ENCODE measurements at regions not wholly inside any gene's neighbourhood (a gene's known extent, or its start where the extent isn't known, plus 50 kb on each side); places are given as distances from the start of the nearest gene placed in this dataset.
"Not testable (repeated sequence)": the region's sequence is repeated elsewhere in the genome, so short reads cannot be mapped to it uniquely, and the experiment has no call there.

DNA sequence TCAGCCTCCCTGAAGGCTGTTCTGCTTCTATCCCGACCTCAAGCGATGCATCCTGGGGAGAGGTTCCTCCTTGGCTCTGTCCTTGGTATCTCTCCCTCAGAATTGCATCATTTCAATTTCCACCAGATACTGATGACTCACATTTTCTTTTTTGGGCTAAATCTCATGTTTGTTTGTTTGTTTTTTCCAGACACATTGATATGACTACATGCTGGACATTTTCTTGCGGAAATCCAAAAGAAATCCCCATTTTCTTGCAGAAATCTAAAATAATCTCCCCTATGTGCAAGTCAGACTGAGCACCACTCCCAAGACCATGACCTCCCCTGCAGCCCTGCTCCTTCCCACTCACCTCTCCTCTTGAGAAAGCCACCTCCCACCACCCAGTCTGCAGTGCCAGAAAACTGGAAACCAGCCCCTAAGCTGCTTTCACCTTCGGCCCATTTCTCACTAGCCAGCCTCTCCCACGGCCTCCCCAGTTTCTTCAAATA lies 260.2 kb upstream of the PRKCQ start:
- H3K4me3 ChIP-seq: no peak overlapping the region
- H3K4me1 ChIP-seq: no peaks in the 10 kb centered on the region
- no peak overlapping the region for H3K27ac ChIP-seq
- DNase-seq (ENCODE audit: extremely low spot score in 2 of 2): no peak
- no peaks in the 10 kb centered on the region for H3K9me3 ChIP-seq
- intact Hi-C loops (cut with DNase I): no loop called here
- no peaks in the 10 kb centered on the region for H3K36me3 ChIP-seq
- TF ChIP-seq POLR2AphosphoS5 (IDR thresholded peaks at IDR 0.05; ENCODE audit: insufficient read depth in 1 of 2, low read depth in 1 of 2): no peak
- TF ChIP-seq POLR2A (IDR thresholded peaks at IDR 0.05): no peak
- TF ChIP-seq, protein P1, sequence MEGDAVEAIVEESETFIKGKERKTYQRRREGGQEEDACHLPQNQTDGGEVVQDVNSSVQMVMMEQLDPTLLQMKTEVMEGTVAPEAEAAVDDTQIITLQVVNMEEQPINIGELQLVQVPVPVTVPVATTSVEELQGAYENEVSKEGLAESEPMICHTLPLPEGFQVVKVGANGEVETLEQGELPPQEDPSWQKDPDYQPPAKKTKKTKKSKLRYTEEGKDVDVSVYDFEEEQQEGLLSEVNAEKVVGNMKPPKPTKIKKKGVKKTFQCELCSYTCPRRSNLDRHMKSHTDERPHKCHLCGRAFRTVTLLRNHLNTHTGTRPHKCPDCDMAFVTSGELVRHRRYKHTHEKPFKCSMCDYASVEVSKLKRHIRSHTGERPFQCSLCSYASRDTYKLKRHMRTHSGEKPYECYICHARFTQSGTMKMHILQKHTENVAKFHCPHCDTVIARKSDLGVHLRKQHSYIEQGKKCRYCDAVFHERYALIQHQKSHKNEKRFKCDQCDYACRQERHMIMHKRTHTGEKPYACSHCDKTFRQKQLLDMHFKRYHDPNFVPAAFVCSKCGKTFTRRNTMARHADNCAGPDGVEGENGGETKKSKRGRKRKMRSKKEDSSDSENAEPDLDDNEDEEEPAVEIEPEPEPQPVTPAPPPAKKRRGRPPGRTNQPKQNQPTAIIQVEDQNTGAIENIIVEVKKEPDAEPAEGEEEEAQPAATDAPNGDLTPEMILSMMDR (IDR thresholded peaks at IDR 0.05): no peak
- no peaks in the 10 kb centered on the region for H3K27me3 ChIP-seq

DNA sequence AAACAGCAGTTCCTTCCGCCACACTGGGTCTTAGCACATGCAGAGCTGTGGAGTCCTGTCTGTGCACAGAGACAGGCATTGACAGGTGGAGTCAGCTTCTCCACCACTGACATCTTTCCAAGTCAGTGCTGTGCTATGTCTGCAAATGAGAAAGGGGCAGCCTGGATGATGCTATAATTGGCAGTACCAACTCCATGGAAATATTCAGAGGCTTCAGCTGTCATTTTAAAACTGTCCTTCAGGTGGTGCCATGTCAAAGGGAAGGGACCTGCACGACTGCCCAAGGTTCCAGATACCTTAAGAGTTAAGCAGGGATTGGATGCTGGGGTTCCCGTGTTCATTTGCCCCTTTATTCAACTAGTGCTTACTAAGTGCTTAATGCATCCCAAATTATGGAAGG lies 258.0 kb upstream of the PRKCQ start:
- no peak for DNase-seq (ENCODE audit: extremely low spot score in 2 of 2)
- no peak for TF ChIP-seq POLR2AphosphoS5 (IDR thresholded peaks at IDR 0.05; ENCODE audit: insufficient read depth in 1 of 2, low read depth in 1 of 2)
- H3K36me3 ChIP-seq: no peaks in the 10 kb centered on the region
- H3K27ac ChIP-seq: no peak overlapping the region
- no peak overlapping the region for H3K4me3 ChIP-seq
- intact Hi-C loops (cut with DNase I): no loop called here
- H3K27me3 ChIP-seq: no peaks in the 10 kb centered on the region
- no peaks in the 10 kb centered on the region for H3K4me1 ChIP-seq
- no peaks in the 10 kb centered on the region for H3K9me3 ChIP-seq

DNA sequence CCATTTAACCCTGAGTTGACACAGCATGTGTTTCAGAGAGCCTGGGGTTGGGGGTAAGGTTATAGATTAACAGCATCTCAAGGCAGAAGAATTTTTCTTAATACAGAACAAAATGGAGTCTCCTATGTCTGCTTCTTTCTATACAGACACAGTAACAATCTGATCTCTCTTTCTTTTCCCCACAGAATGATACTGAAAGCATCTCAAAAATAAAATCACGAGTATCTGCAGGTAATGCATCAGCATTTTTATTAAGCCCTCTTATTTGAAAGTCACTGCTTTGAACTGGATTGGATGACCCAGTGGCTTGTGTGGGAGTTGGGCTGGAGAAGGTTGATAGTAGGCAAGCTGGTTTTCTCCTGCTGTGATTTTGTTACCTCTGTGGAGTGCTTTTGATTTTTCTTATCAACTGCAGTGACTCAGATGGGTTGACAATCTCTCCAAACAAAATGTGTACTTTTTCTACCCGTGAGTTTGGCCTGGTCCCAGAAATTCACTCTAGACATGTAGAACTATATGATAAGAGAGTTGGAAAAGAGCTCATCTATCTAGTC lies 253.5 kb upstream of the PRKCQ start:
- H3K4me1 ChIP-seq: no peaks in the 10 kb centered on the region
- intact Hi-C loops (cut with DNase I): no loop called here
- H3K27ac ChIP-seq: no peak overlapping the region
- DNase-seq (ENCODE audit: extremely low spot score in 2 of 2): no peak
- H3K4me3 ChIP-seq: no peak overlapping the region
- no peaks in the 10 kb centered on the region for H3K36me3 ChIP-seq
- H3K27me3 ChIP-seq: no peaks in the 10 kb centered on the region
- H3K9me3 ChIP-seq: no peaks in the 10 kb centered on the region
- TF ChIP-seq, protein P1 (IDR thresholded peaks at IDR 0.05): no peak
- TF ChIP-seq POLR2A (IDR thresholded peaks at IDR 0.05) (no peak), POLR2AphosphoS5 (IDR thresholded peaks at IDR 0.05; ENCODE audit: insufficient read depth in 1 of 2, low read depth in 1 of 2) (no peak)

DNA sequence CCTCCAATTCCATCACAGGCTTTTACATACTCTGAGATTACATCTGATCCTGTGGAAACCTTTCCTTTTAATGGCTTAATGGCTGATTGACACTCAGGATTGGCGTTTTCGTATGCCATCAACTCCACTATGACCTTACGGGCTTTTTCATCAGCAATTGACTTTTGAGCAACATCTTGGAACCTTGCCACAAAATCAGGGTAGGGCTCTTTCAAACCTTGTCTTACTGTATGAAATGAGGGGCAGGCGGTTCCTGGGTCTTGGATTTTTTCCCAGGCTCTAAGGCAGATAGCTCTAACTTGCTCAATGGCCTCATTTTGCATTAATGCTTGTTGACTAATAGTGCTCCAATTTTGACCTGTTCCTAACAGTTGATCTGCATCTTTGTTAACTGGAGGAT lies 250.9 kb upstream of the PRKCQ start:
- H3K36me3 ChIP-seq; H3K27ac ChIP-seq; H3K9me3 ChIP-seq; H3K27me3 ChIP-seq; intact Hi-C loops (cut with DNase I); H3K4me3 ChIP-seq; H3K4me1 ChIP-seq; DNase-seq (ENCODE audit: extremely low spot score in 2 of 2): not testable (repeated sequence)

DNA sequence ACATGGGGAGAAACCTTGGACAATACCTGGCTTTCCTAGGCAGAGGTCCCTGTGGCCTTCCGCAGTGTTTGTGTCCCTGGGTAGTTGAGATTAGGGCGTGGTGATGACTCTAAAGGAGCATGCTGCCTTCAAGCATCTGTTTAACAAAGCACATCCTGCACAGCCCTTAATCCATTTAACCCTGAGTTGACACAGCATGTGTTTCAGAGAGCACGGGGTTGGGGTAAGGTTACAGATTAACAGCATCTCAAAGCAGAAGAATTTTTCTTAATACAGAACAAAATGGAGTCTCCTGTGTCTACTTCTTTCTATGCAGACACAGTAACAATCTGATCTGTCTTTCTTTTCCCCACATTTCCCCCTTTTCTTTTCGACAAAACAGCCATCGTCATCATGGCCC lies 244.7 kb upstream of the PRKCQ start:
- DNase-seq (ENCODE audit: extremely low spot score in 2 of 2); H3K4me1 ChIP-seq; H3K27ac ChIP-seq; H3K4me3 ChIP-seq; intact Hi-C loops (cut with DNase I); H3K27me3 ChIP-seq; H3K9me3 ChIP-seq; H3K36me3 ChIP-seq: not testable (repeated sequence)

DNA sequence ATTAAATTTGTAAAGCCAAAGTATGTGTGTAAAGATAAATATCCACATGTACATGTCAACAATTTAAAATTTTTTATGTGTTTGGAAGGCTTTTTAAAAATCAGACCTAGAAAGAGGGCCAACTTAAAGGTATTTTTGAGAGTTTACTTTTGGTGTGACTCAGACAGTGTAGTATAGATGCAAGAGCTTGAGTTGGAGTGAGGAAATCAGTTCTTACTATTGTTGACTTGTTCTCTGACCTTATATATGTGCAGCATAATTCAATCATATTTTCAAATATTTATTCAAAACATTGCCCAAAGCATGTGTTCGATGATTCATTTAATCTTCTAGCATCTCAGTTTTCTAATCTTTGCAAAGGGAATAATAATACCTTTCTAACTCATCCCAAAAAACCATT lies 243.7 kb upstream of the PRKCQ start:
- H3K9me3 ChIP-seq: no peaks in the 10 kb centered on the region
- H3K27ac ChIP-seq: no peak overlapping the region
- H3K36me3 ChIP-seq: no peaks in the 10 kb centered on the region
- intact Hi-C loops (cut with DNase I): no loop called here
- TF ChIP-seq POLR2A (IDR thresholded peaks at IDR 0.05): no peak
- no peak for TF ChIP-seq POLR2AphosphoS5 (IDR thresholded peaks at IDR 0.05; ENCODE audit: insufficient read depth in 1 of 2, low read depth in 1 of 2)
- TF ChIP-seq, protein P1 (IDR thresholded peaks at IDR 0.05): no peak
- no peak for DNase-seq (ENCODE audit: extremely low spot score in 2 of 2)
- no peaks in the 10 kb centered on the region for H3K27me3 ChIP-seq
- H3K4me1 ChIP-seq: no peaks in the 10 kb centered on the region
- H3K4me3 ChIP-seq: no peak overlapping the region

DNA sequence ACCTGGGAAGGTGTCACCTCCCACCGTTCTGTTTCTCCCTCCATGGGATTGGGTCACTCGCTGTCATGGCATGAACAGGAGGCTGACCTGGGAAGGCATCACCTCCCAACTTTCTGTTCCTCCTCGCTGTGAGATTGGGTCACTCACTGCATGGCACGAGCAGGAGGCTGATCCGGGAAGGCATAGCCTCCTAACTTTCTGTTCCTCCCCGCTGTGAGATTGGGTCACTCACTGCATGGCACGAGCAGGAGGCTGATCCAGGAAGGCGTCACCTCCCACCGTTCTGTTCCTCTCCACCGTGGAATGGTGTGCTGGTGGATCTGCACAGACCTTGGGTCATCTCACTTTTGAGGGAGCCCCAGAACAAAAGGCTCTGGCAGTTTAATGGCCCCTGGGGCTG lies 239.2 kb upstream of the PRKCQ start:
- Histone ChIP-seq H3K4me1 (no peaks in the 10 kb centered on the region), H3K9me3 (no peaks in the 10 kb centered on the region), H3K27me3 (no peaks in the 10 kb centered on the region), H3K36me3 (no peaks in the 10 kb centered on the region), H3K27ac (no peak overlapping the region), H3K4me3 (no peak overlapping the region)
- intact Hi-C loops (cut with DNase I): no loop called here
- DNase-seq (ENCODE audit: extremely low spot score in 2 of 2): no peak
- TF ChIP-seq POLR2AphosphoS5 (IDR thresholded peaks at IDR 0.05; ENCODE audit: insufficient read depth in 1 of 2, low read depth in 1 of 2) (no peak), POLR2A (IDR thresholded peaks at IDR 0.05) (no peak)
- TF ChIP-seq, protein P1 (IDR thresholded peaks at IDR 0.05): no peak

Data from vagina (tissue), 2 donors.